ENCODE measurements at regions not wholly inside any gene's neighbourhood (a gene's known extent, or its start where the extent isn't known, plus 50 kb on each side); places are given as distances from the start of the nearest gene placed in this dataset.

- TF ChIP-seq CTCF (IDR thresholded peaks at IDR 0.05; ENCODE audit: insufficient read depth, low read depth, low read length) (no peak), EZH2 (IDR thresholded peaks at IDR 0.05; ENCODE audit: insufficient read depth, low read length) (no peak)
Observed at GRCh38 chr15:62766599-62766998, 275.9 kb upstream of the TPM1 start.
